ENCODE measurements at regions not wholly inside any gene's neighbourhood (a gene's known extent, or its start where the extent isn't known, plus 50 kb on each side); places are given as distances from the start of the nearest gene placed in this dataset.
A peak's percentile ranks its signal among the peaks of the same experiment; 100 is the strongest.

DNA sequence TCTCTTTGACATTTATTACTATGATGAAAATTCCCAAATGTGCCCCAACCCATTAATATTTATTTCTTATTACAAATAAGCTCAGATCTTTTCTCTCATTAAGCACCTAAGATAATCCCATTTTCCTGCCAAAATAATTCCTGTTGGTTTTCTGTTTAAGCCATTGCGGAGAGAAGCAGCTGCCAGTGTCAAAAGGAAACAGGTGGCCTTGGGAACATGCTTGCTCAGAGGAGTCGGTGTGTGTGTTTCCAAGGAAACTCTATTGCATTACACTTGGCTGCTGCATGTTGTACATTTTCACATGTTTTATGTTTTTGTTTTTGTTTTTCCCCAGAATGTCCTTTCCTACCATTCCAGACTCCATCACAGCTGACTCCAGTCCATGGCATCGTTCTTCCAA, 56.4 kb downstream of the CD24 start:
- no peak for DNase-seq

- no peak for DNase-seq
These were observed 57.6 kb downstream of the CD24 start for GRCh38 chr6:106916891-106917290.

- DNase-seq, result no peak
These were observed 60.8 kb downstream of the CD24 start for GRCh38 chr6:106913676-106914280.

- no peak for DNase-seq
These were observed 61.4 kb downstream of the CD24 start for GRCh38 chr6:106913111-106913510.

- DNase-seq, result no peak
These were observed 62.4 kb downstream of the CD24 start for GRCh38 chr6:106912091-106912490.

GRCh38 chr6:106910999-106911949, 63.3 kb downstream of the CD24 start:
- peak; percentile 44 for DNase-seq

GRCh38 chr6:106908386-106908840, 66.1 kb downstream of the CD24 start:
- no peak for DNase-seq

GRCh38 chr6:106907754-106908153, 66.8 kb downstream of the CD24 start:
- DNase-seq, result no peak

- DNase-seq, result no peak
These were observed 68.3 kb downstream of the CD24 start for GRCh38 chr6:106906232-106906631.

DNA sequence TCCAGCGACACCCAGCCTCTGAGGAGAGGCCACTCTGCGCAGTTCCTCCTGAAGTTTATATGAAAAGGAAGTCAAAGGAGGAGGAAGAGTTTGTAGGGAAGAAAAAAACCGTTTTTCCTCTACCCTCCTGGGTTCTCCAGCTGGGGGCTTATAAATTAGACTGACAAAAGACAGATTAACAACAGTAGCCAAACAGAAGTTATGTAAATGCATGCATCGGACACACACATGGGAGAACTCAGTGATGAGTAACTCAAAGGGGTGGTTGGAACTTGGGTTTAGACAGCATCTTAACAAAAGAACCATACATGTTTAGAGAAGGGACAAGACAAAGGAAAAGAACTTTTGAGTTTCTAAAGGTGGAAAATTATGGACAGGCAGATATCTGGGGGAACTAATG, 71.2 kb downstream of the CD24 start:
- DNase-seq, result no peak

- no peak for DNase-seq
These were observed 73.5 kb downstream of the CD24 start for GRCh38 chr6:106901062-106901461.

- no peak for DNase-seq
These were observed 74.8 kb downstream of the CD24 start for GRCh38 chr6:106899697-106900096.

DNA sequence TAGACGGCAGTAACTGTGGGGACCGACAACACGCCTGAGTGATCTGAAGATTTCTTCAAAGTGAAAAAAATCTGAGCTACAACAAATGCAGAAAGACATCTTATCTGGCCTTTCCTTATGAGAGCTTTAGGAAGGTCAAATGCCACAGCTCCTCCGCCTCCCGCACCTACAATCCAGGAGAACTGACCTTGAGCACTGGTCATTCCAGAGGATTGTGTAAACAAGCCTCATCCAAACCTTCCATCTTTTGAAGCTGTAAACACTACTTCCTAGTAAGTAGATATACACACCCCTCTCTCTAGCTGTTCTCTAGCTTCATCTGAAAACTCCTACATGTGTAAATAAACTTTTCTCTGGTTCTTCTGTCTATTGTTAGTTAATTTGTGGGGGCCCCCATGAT, 76.9 kb downstream of the CD24 start:
- DNase-seq, result no peak

- DNase-seq, result no peak
These were observed 78.9 kb downstream of the CD24 start for GRCh38 chr6:106895703-106896040.

GRCh38 chr6:106894978-106895702, 79.4 kb downstream of the CD24 start:
- no peak for DNase-seq

- no peak for DNase-seq
These were observed 82.3 kb downstream of the CD24 start for GRCh38 chr6:106892186-106892585.

DNA sequence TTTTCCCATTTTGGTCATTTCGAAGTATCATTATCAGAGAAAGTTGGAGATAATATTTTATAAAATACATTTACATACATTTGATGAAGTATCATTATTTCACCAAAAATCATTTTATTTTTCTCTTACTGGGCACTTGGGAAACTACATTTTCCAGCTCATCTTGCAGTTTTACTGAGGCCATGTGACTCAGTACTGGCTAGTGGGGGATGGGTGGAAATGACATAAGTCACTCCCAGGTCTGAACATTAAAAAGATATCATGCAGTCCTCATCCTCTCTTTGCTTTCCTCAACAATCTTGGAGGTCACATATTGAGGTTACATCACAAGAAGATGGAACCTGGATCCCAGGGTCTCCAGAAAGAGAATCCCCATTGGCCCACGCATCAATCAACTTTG, 84.1 kb downstream of the CD24 start:
- no peak for DNase-seq

DNA sequence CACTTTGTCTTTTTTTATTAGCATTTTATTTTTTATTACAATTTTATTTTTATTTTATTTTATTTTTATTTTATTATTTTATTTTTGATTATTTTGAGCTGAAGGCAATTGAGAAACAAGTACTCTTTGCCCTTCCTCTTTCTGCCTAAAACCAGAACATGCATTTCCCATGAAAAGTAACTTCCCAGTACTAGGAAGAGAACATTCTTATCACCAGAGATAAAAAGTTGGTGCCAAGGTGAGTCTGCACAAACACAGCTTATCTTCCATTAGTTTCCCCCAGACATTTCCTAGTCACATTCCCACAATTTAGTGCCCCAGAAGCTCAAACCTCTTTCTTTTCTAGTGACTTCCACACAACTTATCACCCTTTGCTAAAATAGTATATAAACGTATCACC, 84.8 kb downstream of the CD24 start:
- peak; percentile 18 for DNase-seq

DNA sequence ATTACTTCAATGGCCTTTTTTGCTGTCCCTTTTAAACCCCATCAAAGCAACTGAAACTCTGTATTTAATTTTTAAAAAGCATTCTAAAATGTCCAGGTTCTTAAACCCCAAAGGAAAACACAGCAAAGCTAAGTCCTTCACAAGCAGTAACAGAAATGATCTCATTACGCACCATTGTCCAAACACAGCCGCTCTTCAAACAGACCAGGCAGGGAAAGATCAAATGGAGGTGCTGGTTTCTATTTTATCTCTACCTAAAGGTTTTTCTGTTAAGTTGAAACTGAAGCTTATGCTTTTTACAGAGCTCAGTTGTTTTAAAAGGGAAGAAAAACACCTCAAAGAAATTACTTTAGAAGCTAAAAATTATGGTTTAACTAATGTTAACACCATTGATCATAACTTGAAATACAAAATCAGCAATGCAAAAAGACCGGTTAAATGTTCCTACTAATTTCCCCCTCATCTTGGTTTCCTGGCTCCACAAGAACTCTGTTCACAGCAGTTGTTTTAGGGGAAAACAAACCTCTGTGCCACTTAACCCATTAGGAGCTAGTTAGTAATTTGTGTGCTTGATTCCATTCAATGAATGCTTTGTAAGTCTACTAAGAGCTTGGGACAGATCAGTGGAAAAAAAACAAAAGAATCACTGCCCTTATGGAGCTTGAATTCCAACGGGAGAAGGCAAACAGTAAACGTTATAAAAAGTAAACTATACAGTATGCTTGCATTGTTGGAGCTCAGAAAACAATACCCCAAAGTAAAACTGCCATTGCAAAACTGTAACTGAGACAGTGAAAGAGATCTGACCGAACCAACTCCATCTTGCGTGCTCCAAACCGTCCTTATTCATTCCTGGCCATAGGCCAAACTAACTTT, 87.4 kb downstream of the CD24 start:
- DNase-seq, result no peak

GRCh38 chr6:106886081-106886843, 88.3 kb downstream of the CD24 start:
- no peak for DNase-seq

DNA sequence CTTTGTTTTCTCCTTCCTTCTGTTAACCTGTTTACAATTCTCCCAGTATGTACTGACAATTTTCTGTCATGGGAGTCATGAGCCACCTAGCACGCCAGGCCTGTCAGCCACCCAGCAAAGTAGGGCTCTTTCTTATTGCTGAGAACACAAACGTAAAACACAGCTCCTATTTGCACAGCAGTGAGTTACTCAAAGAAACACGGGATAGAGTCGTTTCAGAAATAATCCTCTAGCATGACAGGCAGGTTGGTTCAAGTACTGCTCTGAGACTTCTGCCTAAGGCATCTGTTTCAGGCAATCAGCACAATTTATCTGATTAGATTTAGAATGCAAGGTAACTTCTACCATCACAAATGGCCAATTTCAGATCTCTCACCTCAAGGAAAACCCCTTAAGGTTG, 88.8 kb downstream of the CD24 start:
- DNase-seq, result no peak

DNA sequence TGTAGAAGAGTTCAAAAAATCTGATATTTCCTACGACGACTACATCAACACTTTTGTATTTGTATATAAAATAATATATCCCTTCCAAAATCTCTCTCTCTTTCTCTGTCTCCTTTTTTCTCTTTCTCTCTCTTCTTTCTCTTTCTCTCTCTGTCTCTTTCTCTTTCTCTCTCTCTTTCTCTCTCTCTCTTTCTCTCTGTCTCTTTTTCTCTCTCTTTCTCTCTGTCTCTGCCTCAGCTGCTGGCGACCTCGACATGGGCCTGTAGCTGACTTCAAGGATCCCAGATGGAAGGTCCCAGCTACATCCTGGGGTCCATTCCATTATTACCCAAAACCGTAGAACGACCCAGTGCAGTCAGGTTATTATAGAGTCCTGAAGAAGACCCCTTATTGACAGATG, 90.0 kb downstream of the CD24 start:
- DNase-seq, result no peak

Measured in hematopoietic multipotent progenitor cell treated with erythropoietin and hydrocortisone succinate and interleukin-3 and kit ligand, for 8 days (in vitro differentiated cells).